ENCODE measurements at regions not wholly inside any gene's neighbourhood (a gene's known extent, or its start where the extent isn't known, plus 50 kb on each side); places are given as distances from the start of the nearest gene placed in this dataset.
"Not testable (repeated sequence)": the region's sequence is repeated elsewhere in the genome, so short reads cannot be mapped to it uniquely, and the experiment has no call there.

GRCh38 chr5:119694284-119694683 lies 64.9 kb downstream of the FAM170A start:
- peak in 2 of 3 donors; percentile 3 to 7 for DNase-seq

- no peak for DNase-seq
These were observed 76.7 kb downstream of the FAM170A start for GRCh38 chr5:119706049-119706448.

GRCh38 chr5:119708076-119708790 lies 78.9 kb downstream of the FAM170A start:
- DNase-seq, result peak in 2 of 3 donors; percentile 5 to 10

- no peak for DNase-seq
These were observed 92.4 kb downstream of the FAM170A start for GRCh38 chr5:119721775-119722174.

GRCh38 chr5:119725291-119725690 lies 95.9 kb downstream of the FAM170A start:
- not testable (repeated sequence) for DNase-seq

GRCh38 chr5:119726544-119726943 lies 97.2 kb downstream of the FAM170A start:
- no peak for DNase-seq

GRCh38 chr5:119740225-119740624 lies 110.9 kb downstream of the FAM170A start:
- no peak for DNase-seq

GRCh38 chr5:119741691-119742090 lies 112.3 kb downstream of the FAM170A start:
- no peak for DNase-seq

- peak in 1 of 3 donors; percentile 40 for DNase-seq
These were observed 113.0 kb downstream of the FAM170A start for GRCh38 chr5:119742311-119742710.

- DNase-seq, result peak; percentile 28 to 52 (median 42)
These were observed 114.6 kb downstream of the FAM170A start for GRCh38 chr5:119743927-119744326.

- no peak for DNase-seq
These were observed 116.6 kb downstream of the FAM170A start for GRCh38 chr5:119745976-119746375.

GRCh38 chr5:119746984-119747383 lies 117.6 kb downstream of the FAM170A start:
- DNase-seq, result no peak

GRCh38 chr5:119750887-119751733 lies 121.8 kb downstream of the FAM170A start:
- DNase-seq, result no peak

GRCh38 chr5:119751734-119752094 lies 122.4 kb downstream of the FAM170A start:
- DNase-seq, result no peak

- no peak for DNase-seq
These were observed 123.8 kb downstream of the FAM170A start for GRCh38 chr5:119752921-119753886.

- not testable (repeated sequence) for DNase-seq
These were observed 125.5 kb downstream of the FAM170A start for GRCh38 chr5:119754825-119755224.

- DNase-seq, result no peak
These were observed 127.9 kb downstream of the FAM170A start for GRCh38 chr5:119757276-119757675.

GRCh38 chr5:119769695-119770693 lies 140.6 kb downstream of the FAM170A start:
- not testable (repeated sequence) for DNase-seq

- DNase-seq, result not testable (repeated sequence)
These were observed 150.8 kb downstream of the FAM170A start for GRCh38 chr5:119780145-119780544.

- DNase-seq, result no peak
These were observed 155.7 kb downstream of the FAM170A start for GRCh38 chr5:119785057-119785456.

GRCh38 chr5:119789406-119790117 lies 160.2 kb downstream of the FAM170A start:
- DNase-seq, result no peak
